ENCODE measurements at regions not wholly inside any gene's neighbourhood (a gene's known extent, or its start where the extent isn't known, plus 50 kb on each side); places are given as distances from the start of the nearest gene placed in this dataset.

DNA sequence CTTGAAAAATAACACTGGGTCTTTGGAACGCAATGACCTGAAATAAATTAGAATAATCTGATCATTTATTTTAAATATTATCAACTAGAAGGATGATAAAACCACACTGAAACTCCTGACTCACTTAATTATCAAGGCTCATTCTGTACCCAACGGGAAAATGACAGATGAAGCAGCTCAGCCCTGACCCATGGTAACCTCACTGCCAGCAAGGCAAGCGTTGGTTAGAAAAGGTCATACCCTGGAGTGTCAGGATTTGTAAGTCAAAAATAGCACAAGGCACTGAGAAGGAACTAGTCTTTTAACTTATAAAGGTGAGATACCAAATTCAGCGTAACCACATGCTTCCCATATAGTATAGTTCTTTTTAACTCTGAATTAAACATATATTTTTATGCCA, 277.5 kb downstream of the ETAA1 start:
- no peaks in the 10 kb centered on the region for H3K79me2 ChIP-seq (ENCODE audit: insufficient read depth, low read length)
- H3K9me3 ChIP-seq (ENCODE audit: control insufficient read depth in 1 of 2, insufficient read depth in 1 of 2, low read depth in 1 of 2, low read length in 2 of 2), result no peaks in the 10 kb centered on the region; a peak in 1 of 4 replicates
- no peaks in the 10 kb centered on the region for H3K36me3 ChIP-seq (ENCODE audit: control insufficient read depth in 1 of 2, insufficient read depth in 2 of 2, low read length in 2 of 2)
- H3K27me3 ChIP-seq (ENCODE audit: insufficient read depth, low read length), result no peaks in the 10 kb centered on the region; the same call in none of the 2 replicates
- no peaks in the 10 kb centered on the region for H3K9me2 ChIP-seq (ENCODE audit: insufficient read depth)
- intact Hi-C loops (cut with micrococcal nuclease), result no loop called here
- ATAC-seq (no peak), DNase-seq (ENCODE audit: low read depth, low spot score) (no peak)
- ChIA-PET POLR2A (no interaction called here), CTCF (no interaction called here), RAD21 (ENCODE audit: low non-redundant PET in 1 of 2, low total read pairs in 2 of 2, uncharacterized antibody in 2 of 2, unreplicated experiment in 2 of 2) (no interaction called here)
- TF ChIP-seq YY1 (IDR thresholded peaks at IDR 0.05; ENCODE audit: extremely low read depth, insufficient replicate concordance, low read depth, low read length) (no peak), EZH2phosphoT487 (IDR thresholded peaks at IDR 0.05; ENCODE audit: borderline replicate concordance) (no peak), SIN3A (IDR thresholded peaks at IDR 0.05; ENCODE audit: low read depth) (no peak), ZFX (IDR thresholded peaks at IDR 0.05) (no peak), EZH2 (IDR thresholded peaks at IDR 0.05) (no peak), ZNF274 (IDR thresholded peaks at IDR 0.05; ENCODE audit: low read depth, low read length) (no peak)
- TF ChIP-seq, protein P1, sequence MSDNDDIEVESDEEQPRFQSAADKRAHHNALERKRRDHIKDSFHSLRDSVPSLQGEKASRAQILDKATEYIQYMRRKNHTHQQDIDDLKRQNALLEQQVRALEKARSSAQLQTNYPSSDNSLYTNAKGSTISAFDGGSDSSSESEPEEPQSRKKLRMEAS (IDR thresholded peaks at IDR 0.05), result no peak
- TF ChIP-seq, protein P2, sequence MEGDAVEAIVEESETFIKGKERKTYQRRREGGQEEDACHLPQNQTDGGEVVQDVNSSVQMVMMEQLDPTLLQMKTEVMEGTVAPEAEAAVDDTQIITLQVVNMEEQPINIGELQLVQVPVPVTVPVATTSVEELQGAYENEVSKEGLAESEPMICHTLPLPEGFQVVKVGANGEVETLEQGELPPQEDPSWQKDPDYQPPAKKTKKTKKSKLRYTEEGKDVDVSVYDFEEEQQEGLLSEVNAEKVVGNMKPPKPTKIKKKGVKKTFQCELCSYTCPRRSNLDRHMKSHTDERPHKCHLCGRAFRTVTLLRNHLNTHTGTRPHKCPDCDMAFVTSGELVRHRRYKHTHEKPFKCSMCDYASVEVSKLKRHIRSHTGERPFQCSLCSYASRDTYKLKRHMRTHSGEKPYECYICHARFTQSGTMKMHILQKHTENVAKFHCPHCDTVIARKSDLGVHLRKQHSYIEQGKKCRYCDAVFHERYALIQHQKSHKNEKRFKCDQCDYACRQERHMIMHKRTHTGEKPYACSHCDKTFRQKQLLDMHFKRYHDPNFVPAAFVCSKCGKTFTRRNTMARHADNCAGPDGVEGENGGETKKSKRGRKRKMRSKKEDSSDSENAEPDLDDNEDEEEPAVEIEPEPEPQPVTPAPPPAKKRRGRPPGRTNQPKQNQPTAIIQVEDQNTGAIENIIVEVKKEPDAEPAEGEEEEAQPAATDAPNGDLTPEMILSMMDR (IDR thresholded peaks at IDR 0.05 in 2 of 3, conservative IDR thresholded peaks at IDR 0.05 in 1 of 3; ENCODE audit: borderline replicate concordance in 1 of 3, insufficient read depth in 1 of 3, low read depth in 2 of 3, low read length in 2 of 3), result no peak
- no peak overlapping the region for H3K4me3 ChIP-seq (replicated peaks in 1 of 2; ENCODE audit: low read depth in 1 of 2, low read length in 2 of 2)
- BruUV-seq (replicated peaks), result no TSS peak
- H3K27ac ChIP-seq (ENCODE audit: low read depth, low read length), result no peak overlapping the region
- no peaks in the 10 kb centered on the region for H4K20me1 ChIP-seq (ENCODE audit: insufficient read depth)
- no peak overlapping the region for H2AFZ ChIP-seq (ENCODE audit: low read depth, low read length, poor library complexity, severe bottlenecking)
- H3K4me1 ChIP-seq (ENCODE audit: control insufficient read depth in 1 of 2, insufficient read depth in 2 of 2, low read length in 2 of 2), result no peaks in the 10 kb centered on the region
- H3K9ac ChIP-seq (ENCODE audit: low read length), result no peak overlapping the region
- H3K4me2 ChIP-seq (ENCODE audit: low read length), result no peak overlapping the region

DNA sequence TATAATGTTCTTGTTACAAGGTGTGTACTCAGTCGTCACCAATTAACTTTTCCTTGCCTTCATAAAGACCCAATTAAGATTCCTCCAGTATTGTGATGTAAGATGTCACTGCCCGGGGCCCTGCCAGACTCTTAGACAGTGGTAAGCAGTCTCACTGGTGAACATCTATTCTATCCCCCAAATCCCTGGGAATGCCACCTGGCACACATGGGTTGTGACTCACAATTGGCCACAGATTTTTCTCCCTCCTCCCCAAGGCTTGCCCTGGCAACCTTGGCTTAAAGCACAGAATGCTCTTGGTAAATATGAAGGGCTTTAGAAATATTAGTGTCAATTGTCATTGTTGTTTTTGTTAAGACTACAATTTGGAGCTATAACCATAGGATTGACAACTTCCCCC, 287.9 kb downstream of the ETAA1 start:
- no peaks in the 10 kb centered on the region for H3K79me2 ChIP-seq (ENCODE audit: insufficient read depth, low read length)
- 0 out of 2 replicates have a peak, but pooled peaks cover 10% of the 10 kb centered on the region for H3K27me3 ChIP-seq (ENCODE audit: insufficient read depth, low read length)
- BruUV-seq (replicated peaks), result no TSS peak
- H2AFZ ChIP-seq (ENCODE audit: low read depth, low read length, poor library complexity, severe bottlenecking), result no peak overlapping the region
- H3K9me2 ChIP-seq (ENCODE audit: insufficient read depth), result no peaks in the 10 kb centered on the region
- no peaks in the 10 kb centered on the region for H3K4me1 ChIP-seq (ENCODE audit: control insufficient read depth in 1 of 2, insufficient read depth in 2 of 2, low read length in 2 of 2)
- H3K9me3 ChIP-seq (ENCODE audit: control insufficient read depth in 1 of 2, insufficient read depth in 1 of 2, low read depth in 1 of 2, low read length in 2 of 2), result no peaks in the 10 kb centered on the region
- H4K20me1 ChIP-seq (ENCODE audit: insufficient read depth), result no peaks in the 10 kb centered on the region
- H3K27ac ChIP-seq (ENCODE audit: low read depth, low read length), result no peak overlapping the region
- H3K9ac ChIP-seq (ENCODE audit: low read length), result no peak overlapping the region
- RAD21 ChIA-PET (ENCODE audit: low non-redundant PET in 1 of 2, low total read pairs in 2 of 2, uncharacterized antibody in 2 of 2, unreplicated experiment in 2 of 2), result no interaction called here
- POLR2A ChIA-PET, result no interaction called here
- ATAC-seq (no peak), DNase-seq (ENCODE audit: low read depth, low spot score) (no peak)
- no peak overlapping the region for H3K4me3 ChIP-seq (replicated peaks in 1 of 2; ENCODE audit: low read depth in 1 of 2, low read length in 2 of 2)
- no peak overlapping the region for H3K4me2 ChIP-seq (ENCODE audit: low read length)
- intact Hi-C loops (cut with micrococcal nuclease), result no loop called here
- CTCF ChIA-PET, result no interaction called here
- H3K36me3 ChIP-seq (ENCODE audit: control insufficient read depth in 1 of 2, insufficient read depth in 2 of 2, low read length in 2 of 2), result no peaks in the 10 kb centered on the region
- TF ChIP-seq EZH2phosphoT487 (IDR thresholded peaks at IDR 0.05; ENCODE audit: borderline replicate concordance) (no peak), EGR1 (IDR thresholded peaks at IDR 0.05; ENCODE audit: low read depth) (no peak), SP1 (IDR thresholded peaks at IDR 0.05; ENCODE audit: low read depth) (no peak), EZH2 (IDR thresholded peaks at IDR 0.05) (no peak), SIN3A (IDR thresholded peaks at IDR 0.05; ENCODE audit: low read depth) (no peak), CBX3 (IDR thresholded peaks at IDR 0.05; ENCODE audit: low read depth) (no peak), ELF1 (IDR thresholded peaks at IDR 0.05; ENCODE audit: borderline replicate concordance, low read depth) (no peak), ZFX (IDR thresholded peaks at IDR 0.05) (no peak), REST (IDR thresholded peaks at IDR 0.05; ENCODE audit: low read depth) (no peak), RAD21 (IDR thresholded peaks at IDR 0.05; ENCODE audit: low read depth) (no peak), SRF (IDR thresholded peaks at IDR 0.05; ENCODE audit: low read depth) (no peak)
- TF ChIP-seq, protein P1 (IDR thresholded peaks at IDR 0.05), result no peak
- TF ChIP-seq, protein P3, sequence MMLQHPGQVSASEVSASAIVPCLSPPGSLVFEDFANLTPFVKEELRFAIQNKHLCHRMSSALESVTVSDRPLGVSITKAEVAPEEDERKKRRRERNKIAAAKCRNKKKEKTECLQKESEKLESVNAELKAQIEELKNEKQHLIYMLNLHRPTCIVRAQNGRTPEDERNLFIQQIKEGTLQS (IDR thresholded peaks at IDR 0.05), result no peak

All from HCT116 (cell line).